A172 (cell line): ENCODE measurements at regions not wholly inside any gene's neighbourhood (a gene's known extent, or its start where the extent isn't known, plus 50 kb on each side); places are given as distances from the start of the nearest gene placed in this dataset.

Experiments used
- DNase-seq: peaks from one replicate; pipeline ENCODE4 v3.0.0-alpha.2; 2015; ENCODE audit warnings: low spot score

DNA sequence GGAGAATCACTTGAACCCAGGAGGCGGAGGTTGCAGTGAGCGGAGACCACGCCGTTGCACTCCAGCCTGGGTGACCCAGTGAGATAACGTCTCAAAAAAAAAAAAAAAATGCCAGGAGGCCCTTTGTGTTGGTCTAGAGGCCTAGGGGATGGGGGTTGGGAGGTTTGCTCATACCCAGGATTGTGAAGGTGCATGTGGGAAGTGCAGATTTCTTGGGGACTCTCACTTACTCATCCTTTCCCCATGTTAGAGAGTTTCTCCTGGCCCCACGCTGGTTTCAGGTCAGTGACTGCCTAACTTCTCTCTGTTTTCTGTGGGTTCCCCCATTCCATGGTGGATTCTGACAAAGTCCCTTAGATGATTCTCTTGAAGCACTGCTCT is 471.5 kb upstream of the CNTNAP2 start:
- DNase-seq = no peak

DNA sequence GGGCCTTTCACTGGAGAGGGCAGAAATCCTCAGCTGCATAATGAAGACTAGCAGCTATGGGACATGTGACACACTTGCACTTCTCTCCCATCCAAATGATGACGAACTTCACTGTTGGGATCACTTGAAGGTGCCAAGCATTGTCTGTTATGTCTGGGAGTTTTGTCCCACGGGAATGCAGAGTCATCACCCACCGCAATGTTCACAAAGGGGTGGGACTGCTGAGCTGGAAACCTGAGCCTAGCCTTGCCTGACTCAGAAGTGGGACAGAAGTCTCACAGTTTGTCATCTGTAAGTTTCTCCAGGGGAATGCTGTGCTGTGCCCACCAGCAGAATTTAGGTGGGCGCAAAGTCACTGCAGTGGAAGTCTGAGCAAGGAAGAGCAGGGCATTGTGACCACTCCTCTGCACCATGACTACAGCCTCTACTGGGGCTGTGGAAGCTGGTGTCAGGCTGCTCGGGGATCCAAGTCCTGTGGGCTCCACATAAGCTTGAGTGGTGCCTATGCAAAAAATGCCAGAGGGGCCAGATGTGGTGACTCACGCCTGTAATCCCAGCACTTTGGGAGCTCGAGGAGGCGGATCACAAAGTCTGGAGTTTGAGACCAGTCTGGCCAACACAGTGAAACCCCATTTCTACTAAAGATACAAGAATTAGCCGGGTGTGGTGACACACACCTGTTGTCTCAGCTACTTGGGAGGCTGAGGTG is 472.0 kb upstream of the CNTNAP2 start:
- DNase-seq = peak; percentile 62

- peak; percentile 13 for DNase-seq
These were observed 472.6 kb upstream of the CNTNAP2 start for GRCh38 chr7:145643981-145644380.

DNA sequence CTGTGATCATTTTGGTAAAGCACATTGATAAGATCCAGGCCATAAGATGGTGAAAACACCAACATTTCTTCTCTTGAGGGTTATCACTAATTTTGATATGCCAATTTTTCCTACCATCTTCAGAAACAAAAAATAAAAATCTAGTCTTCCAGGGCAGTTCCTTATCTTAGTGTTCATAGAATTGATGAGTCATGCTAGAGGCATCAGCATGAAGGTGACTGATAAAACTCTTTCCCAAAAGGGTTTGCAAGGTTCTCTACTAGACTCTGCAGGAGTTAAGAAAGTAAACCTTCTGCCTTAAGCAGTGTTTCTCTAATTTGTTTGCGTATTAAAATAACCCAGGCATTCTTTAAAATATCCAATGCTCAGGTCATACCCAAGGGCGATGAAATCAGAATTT is 483.1 kb upstream of the CNTNAP2 start:
- DNase-seq = peak; percentile 29

DNA sequence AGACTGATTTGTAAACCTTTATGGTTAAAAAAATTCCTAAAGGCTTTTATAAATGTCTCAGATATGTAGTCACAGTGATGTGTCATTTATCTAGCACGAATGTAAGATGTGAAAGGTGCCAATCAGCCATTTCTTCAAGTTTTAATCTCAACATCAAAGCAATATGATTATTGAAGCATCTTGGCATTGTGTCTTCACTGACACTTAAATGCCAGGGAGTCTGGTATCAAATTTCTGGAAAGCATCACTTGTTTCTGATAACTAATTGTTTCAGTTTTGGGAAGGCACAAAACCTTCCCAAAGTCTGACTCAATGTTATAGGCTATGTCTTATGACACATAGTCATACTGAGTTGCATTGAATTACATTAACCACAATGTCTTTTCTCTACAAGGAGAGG is 492.0 kb upstream of the CNTNAP2 start:
- peak; percentile 35 for DNase-seq

- DNase-seq = no peak
These were observed 510.6 kb upstream of the CNTNAP2 start for GRCh38 chr7:145605963-145606362.

GRCh38 chr7:145599376-145599775 is 517.2 kb upstream of the CNTNAP2 start:
- no peak for DNase-seq

GRCh38 chr7:145584401-145584800 is 532.2 kb upstream of the CNTNAP2 start:
- DNase-seq = no peak

DNA sequence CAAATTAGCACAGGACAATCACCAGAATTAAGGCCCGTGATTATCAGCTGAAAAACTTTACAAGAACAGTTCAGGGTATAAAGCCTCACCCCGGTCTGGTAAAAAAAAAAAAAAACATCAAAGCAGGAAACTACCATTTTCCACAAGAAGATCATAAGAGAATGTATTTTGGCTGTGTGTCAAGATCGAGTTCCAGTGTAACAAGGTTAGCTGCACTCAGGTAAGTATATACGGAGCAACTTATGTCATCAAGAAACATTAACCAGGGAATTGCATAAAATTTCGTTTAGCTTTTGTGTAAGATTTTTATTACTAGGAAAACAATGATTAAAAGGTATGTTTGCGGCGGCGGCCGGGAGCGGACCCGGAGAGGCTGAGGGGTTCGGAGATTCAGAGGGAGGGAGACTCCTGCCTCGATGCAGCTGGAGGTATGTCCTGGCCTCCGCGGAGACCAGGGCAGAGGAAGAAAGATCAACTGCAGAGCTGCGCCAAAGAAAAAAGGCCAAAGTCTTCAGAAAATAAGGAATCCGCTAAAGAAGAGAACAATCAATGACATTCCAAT is 533.8 kb upstream of the CNTNAP2 start:
- DNase-seq = no peak

DNA sequence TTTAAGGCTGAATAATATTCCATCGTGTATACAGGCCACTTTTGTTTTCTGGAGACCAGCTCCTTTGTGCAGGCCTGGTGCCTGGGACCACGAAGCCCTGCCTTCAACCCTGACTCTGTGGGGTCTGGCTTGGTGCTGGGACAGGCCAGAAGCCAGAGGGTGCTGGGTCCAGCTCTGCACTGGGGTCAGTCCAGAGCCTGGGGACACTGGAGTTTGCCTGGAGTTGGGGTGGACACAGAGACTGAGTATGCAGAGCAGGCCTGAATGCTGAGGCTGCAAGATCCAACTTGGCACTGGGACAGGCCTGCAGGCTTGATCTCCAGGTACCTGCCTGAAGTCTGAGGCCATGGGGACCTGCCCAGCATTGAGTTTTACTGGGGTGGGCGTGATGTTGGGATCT is 558.8 kb upstream of the CNTNAP2 start:
- DNase-seq = no peak

- DNase-seq = no peak
These were observed 573.4 kb upstream of the CNTNAP2 start for GRCh38 chr7:145543242-145543641.

DNA sequence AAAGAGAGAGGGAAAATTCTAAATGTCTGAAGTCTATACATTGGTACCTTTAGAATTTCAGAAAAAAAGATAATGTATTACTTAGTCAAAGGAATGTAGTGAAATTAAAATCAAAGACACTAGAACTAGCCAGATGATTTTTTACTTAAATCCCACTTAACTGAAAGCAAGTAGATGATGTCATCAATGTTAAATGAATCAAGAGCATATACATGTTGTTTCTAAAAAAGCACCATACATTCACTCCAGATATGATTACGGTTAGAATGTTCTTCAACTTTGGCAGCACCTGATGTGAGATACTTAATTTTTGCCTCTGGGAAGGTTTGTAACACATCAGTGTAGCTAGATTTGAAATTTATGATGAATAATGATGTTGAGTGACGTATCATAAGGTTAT is 576.7 kb upstream of the CNTNAP2 start:
- DNase-seq = no peak

DNA sequence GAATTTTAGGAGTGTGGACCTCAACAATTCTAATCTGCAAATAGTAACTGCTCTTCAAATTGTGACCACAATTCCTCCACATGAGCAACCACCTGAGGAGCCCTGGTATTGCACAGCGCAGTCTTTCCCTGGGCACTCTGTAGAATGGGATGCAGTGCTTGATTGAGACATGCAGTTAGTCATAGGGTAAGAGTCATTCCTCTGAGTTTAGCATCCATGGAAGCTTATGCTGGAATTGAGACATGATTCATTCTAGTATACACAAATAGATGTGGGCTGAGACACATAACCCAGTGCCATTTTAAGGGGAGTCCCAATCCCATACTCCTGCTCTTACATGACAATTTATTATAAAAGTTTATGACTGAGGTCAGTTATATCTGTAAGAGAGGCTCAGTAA is 582.3 kb upstream of the CNTNAP2 start:
- DNase-seq = peak; percentile 31

- DNase-seq = no peak
These were observed 596.3 kb upstream of the CNTNAP2 start for GRCh38 chr7:145520284-145520683.

GRCh38 chr7:145511004-145511403 is 605.6 kb upstream of the CNTNAP2 start:
- no peak for DNase-seq

- no peak for DNase-seq
These were observed 618.6 kb upstream of the CNTNAP2 start for GRCh38 chr7:145497911-145498525.

DNA sequence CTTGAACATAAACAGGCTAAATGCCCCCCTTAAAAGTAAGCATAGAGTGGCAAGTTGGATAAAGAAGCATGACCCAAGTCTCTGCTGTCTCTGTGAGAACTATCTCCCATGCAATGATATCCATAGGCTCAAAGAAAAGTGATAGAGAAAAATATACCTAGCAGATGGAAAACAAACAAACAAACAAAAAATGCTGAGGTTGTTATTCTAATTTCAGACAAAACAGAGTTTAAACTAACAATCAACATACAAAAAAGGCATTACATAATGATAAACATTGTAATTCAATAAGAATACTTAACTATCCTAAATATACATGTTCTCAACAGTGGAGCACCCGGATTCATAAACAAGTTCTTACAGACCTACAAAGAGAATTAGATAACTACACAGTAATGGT is 626.2 kb upstream of the CNTNAP2 start:
- no peak for DNase-seq

GRCh38 chr7:145489609-145490008 is 627.0 kb upstream of the CNTNAP2 start:
- DNase-seq = no peak

GRCh38 chr7:145488816-145489215 is 627.8 kb upstream of the CNTNAP2 start:
- no peak for DNase-seq

GRCh38 chr7:145481985-145482384 is 634.6 kb upstream of the CNTNAP2 start:
- no peak for DNase-seq

- DNase-seq = no peak
These were observed 638.1 kb upstream of the CNTNAP2 start for GRCh38 chr7:145478541-145478940.

- DNase-seq = no peak
These were observed 638.3 kb upstream of the TPK1 start for GRCh38 chr7:145474009-145474686.

GRCh38 chr7:145471883-145472282 is 636.0 kb upstream of the TPK1 start:
- no peak for DNase-seq
